ENCODE measurements at regions not wholly inside any gene's neighbourhood (a gene's known extent, or its start where the extent isn't known, plus 50 kb on each side); places are given as distances from the start of the nearest gene placed in this dataset.

GRCh38 chr1:36537190-36537768, 54.6 kb upstream of the CSF3R start:
- DNase-seq, result no peak

DNA sequence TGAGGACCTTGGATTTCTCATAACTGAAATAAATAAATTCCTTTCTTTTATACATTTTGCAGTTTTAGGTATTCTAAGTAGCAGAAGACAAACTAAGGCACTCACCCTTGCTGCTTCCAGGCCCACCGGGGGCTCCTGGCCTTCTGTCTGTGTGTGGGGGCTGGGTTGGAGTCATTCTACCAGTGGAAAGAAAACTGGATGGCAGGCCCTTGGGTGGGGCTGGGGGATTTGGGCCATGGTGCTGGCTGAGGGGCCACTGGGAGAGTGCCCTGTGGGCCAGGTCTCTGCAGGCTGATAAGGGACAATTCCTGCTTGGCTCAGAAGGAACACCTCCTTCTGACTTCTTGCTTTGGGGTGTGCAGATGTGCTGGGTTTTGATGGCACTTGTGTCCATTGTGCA, 54.0 kb upstream of the CSF3R start:
- no peak for DNase-seq

- no peak for DNase-seq
Measured at GRCh38 chr1:36534711-36535412, 52.1 kb upstream of the CSF3R start.

GRCh38 chr1:36533897-36534296, 51.2 kb upstream of the CSF3R start:
- DNase-seq, result no peak

DNA sequence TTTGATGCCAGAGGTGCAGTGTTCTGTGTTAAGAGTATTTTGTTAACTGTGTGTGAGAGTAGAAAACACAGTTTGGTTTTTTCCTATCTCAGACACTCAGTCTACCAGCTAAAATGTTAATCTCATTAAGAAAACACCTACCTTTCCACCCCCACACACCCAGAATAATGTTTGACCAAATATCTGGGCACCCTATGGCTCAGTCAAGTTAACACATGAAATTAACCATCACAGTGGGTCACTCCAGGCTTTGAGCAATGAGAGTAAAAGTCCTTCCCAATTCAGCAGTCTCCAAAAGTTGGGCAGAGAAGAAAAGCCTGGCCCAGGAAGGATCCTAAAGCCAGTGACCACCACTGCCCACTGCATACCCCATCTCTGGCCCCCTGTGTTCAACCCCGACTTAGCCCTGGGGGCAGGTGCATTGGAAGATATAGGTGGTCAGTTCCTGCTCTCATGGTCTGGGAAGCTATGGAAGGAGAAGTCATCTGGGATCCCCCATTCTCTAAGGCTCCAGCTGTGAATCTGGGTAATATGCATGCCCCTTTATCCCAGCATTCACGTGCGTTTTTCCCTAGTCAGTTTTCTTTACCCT, 50.2 kb upstream of the CSF3R start:
- no peak for DNase-seq

Data from NCI-H526 (cell line).